Panc1 (cell line): ENCODE measurements at regions not wholly inside any gene's neighbourhood (a gene's known extent, or its start where the extent isn't known, plus 50 kb on each side); places are given as distances from the start of the nearest gene placed in this dataset.

Experiments used
- CTCF ChIP-seq: fragments of 450-650 bp; IDR thresholded peaks from 2 replicates; pipeline ENCODE4 v1.5.1; 2017; ENCODE audit warnings: mild to moderate bottlenecking
- POLR2AphosphoS5 ChIP-seq: IDR thresholded peaks from 2 replicates; pipeline ENCODE4 v1.6.1; 2012; ENCODE audit warnings: mild to moderate bottlenecking, low read depth, low read length, moderate library complexity
- REST ChIP-seq, 2 experiments: IDR thresholded peaks; 2 replicates each; pipeline ENCODE4 v1.6.1; 2011 to 2012; ENCODE audit warnings: low read depth in 2 of 2, control low read depth in 1 of 2, low read length in 1 of 2, mild to moderate bottlenecking in 1 of 2, moderate library complexity in 1 of 2; ENCODE audit not compliant: insufficient read depth in 1 of 2
- SIN3A ChIP-seq: IDR thresholded peaks from 2 replicates; pipeline ENCODE4 v1.6.1; 2012; ENCODE audit warnings: low read depth, mild to moderate bottlenecking, low read length, moderate library complexity, borderline replicate concordance; ENCODE audit not compliant: insufficient read depth
- TCF7L2 ChIP-seq: IDR thresholded peaks from 2 replicates; pipeline ENCODE4 v1.6.1; 2011; ENCODE audit warnings: mild to moderate bottlenecking, low read depth, low read length, inconsistent platforms

GRCh38 chr2:234686088-234686890 is 189.4 kb upstream of the ARL4C start:
- no peak for TF ChIP-seq TCF7L2
- TF ChIP-seq REST (IDR thresholded peaks at IDR 0.05; ENCODE audit: insufficient read depth in 1 of 2, low read depth in 2 of 2, low read length in 1 of 2) = no peak
- TF ChIP-seq CTCF = no peak
- no peak for TF ChIP-seq POLR2AphosphoS5
- TF ChIP-seq SIN3A = no peak
